Loucy (cell line): ENCODE measurements at regions not wholly inside any gene's neighbourhood (a gene's known extent, or its start where the extent isn't known, plus 50 kb on each side); places are given as distances from the start of the nearest gene placed in this dataset.

ENCODE experiments used
- CTCF ChIP-seq: fragments of 200-600 bp; sonication (generic); conservative IDR thresholded peaks from 2 replicates; pipeline ENCODE4 v1.5.1; 2014; ENCODE audit warnings: mild to moderate bottlenecking, antibody characterized with exemption, low read length
- EZH2phosphoT487 ChIP-seq: fragments of 200-600 bp; IDR thresholded peaks from 2 replicates; pipeline ENCODE4 v1.6.1; 2018; ENCODE audit warnings: antibody characterized with exemption, mild to moderate bottlenecking, moderate library complexity, borderline replicate concordance

GRCh38 chr5:29061381-29061780 is 2023.0 kb upstream of the CDH9 start:
- no peak for TF ChIP-seq CTCF
- TF ChIP-seq EZH2phosphoT487 = no peak
